ENCODE measurements at regions not wholly inside any gene's neighbourhood (a gene's known extent, or its start where the extent isn't known, plus 50 kb on each side); places are given as distances from the start of the nearest gene placed in this dataset.

DNA sequence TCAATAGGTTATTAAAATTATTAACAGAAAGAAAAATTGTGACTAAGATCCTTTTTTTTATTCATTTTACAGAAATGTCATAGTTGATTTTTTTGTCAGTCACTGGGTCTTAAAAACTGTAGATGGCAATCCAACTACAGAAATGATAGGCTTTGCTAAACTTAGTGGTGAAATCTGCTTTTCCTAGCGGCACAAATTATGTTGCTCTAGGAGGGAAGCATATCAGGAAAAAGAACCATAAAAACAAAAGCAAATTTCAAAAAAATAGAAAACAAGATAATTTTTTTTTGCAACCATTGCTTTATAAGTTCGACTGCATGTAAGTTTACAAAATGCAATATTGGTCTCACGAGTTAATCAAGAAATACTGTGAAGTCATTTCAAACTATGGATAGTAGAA is 443.5 kb upstream of the IGFBP7 start:
- ChIA-PET CTCF (no interaction called here), POLR2A (no interaction called here)
- dilution Hi-C loops (cut with MboI; ENCODE audit: extremely low pct_ligation_motif_present, low sequenced_read_pairs): no loop called here
- FAIRE-seq (no peak), DNase-seq (ENCODE audit: low read depth, low spot score) (no peak)
- H3K4me1 ChIP-seq (ENCODE audit: control insufficient read depth, extremely low read depth, insufficient read depth, low read length): no peaks in the 10 kb centered on the region
- intact Hi-C loops (cut with micrococcal nuclease): no loop called here
- no peak overlapping the region for H3K9ac ChIP-seq (replicated peaks; ENCODE audit: extremely low read depth, insufficient read depth, low read length)
- no peak overlapping the region for H3K27ac ChIP-seq (ENCODE audit: insufficient read depth, low read depth, low read length)
- H3K79me2 ChIP-seq (ENCODE audit: control insufficient read depth, insufficient read depth, low read length): no peaks in the 10 kb centered on the region
- no peaks in the 10 kb centered on the region for H3K27me3 ChIP-seq (ENCODE audit: control insufficient read depth in 2 of 2, insufficient read depth in 2 of 2, low read length in 2 of 2)
- H4K20me1 ChIP-seq (replicated peaks; ENCODE audit: control insufficient read depth, extremely low read depth, insufficient read depth, low read length): no peaks in the 10 kb centered on the region
- no TSS peak for BruUV-seq (replicated peaks)
- no peak overlapping the region for H2AFZ ChIP-seq (ENCODE audit: low read depth, low read length)
- no peaks in the 10 kb centered on the region for H3K36me3 ChIP-seq (ENCODE audit: control insufficient read depth in 2 of 2, extremely low read depth in 1 of 2, insufficient read depth in 2 of 2, low read length in 2 of 2)
- TF ChIP-seq MAX (IDR thresholded peaks at IDR 0.05; ENCODE audit: insufficient read depth, insufficient read length): no peak
- TF ChIP-seq, protein P1, sequence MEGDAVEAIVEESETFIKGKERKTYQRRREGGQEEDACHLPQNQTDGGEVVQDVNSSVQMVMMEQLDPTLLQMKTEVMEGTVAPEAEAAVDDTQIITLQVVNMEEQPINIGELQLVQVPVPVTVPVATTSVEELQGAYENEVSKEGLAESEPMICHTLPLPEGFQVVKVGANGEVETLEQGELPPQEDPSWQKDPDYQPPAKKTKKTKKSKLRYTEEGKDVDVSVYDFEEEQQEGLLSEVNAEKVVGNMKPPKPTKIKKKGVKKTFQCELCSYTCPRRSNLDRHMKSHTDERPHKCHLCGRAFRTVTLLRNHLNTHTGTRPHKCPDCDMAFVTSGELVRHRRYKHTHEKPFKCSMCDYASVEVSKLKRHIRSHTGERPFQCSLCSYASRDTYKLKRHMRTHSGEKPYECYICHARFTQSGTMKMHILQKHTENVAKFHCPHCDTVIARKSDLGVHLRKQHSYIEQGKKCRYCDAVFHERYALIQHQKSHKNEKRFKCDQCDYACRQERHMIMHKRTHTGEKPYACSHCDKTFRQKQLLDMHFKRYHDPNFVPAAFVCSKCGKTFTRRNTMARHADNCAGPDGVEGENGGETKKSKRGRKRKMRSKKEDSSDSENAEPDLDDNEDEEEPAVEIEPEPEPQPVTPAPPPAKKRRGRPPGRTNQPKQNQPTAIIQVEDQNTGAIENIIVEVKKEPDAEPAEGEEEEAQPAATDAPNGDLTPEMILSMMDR (IDR thresholded peaks at IDR 0.05; ENCODE audit: extremely low read depth in 1 of 2, insufficient read depth in 1 of 2, low read depth in 1 of 2, low read length in 2 of 2): no peak
- no peak for TF ChIP-seq JUN (IDR thresholded peaks at IDR 0.05; ENCODE audit: borderline replicate concordance, insufficient read depth, insufficient read length, low read depth)
- TF ChIP-seq MYC (IDR thresholded peaks at IDR 0.05; ENCODE audit: low read depth, low read length): no peak
- no peaks in the 10 kb centered on the region for H3K9me1 ChIP-seq (replicated peaks; ENCODE audit: control insufficient read depth, extremely low read depth, insufficient read depth, low read length)
- H3K9me3 ChIP-seq (replicated peaks; ENCODE audit: control insufficient read depth, insufficient read depth, low read length): no peaks in the 10 kb centered on the region
- no peak overlapping the region for H3K4me3 ChIP-seq (replicated peaks in 1 of 3; ENCODE audit: insufficient read depth in 1 of 3, low read depth in 1 of 3, low read length in 3 of 3)
- H3K4me2 ChIP-seq (ENCODE audit: insufficient read depth, low read length): no peak overlapping the region

- H3K27ac ChIP-seq (ENCODE audit: insufficient read depth, low read depth, low read length): no peak overlapping the region
- FAIRE-seq: no peak
- no peaks in the 10 kb centered on the region for H3K27me3 ChIP-seq (ENCODE audit: control insufficient read depth in 2 of 2, insufficient read depth in 2 of 2, low read length in 2 of 2)
- DNase-seq (ENCODE audit: low read depth, low spot score): no peak
- intact Hi-C loops (cut with micrococcal nuclease): no loop called here
- no peak overlapping the region for H3K9ac ChIP-seq (replicated peaks; ENCODE audit: extremely low read depth, insufficient read depth, low read length)
- no peaks in the 10 kb centered on the region for H4K20me1 ChIP-seq (replicated peaks; ENCODE audit: control insufficient read depth, extremely low read depth, insufficient read depth, low read length)
- TF ChIP-seq, protein P1 (IDR thresholded peaks at IDR 0.05; ENCODE audit: extremely low read depth in 1 of 2, insufficient read depth in 1 of 2, low read depth in 1 of 2, low read length in 2 of 2): no peak
- TF ChIP-seq POLR2AphosphoS5 (IDR thresholded peaks at IDR 0.05; ENCODE audit: insufficient read depth, low read depth, low read length) (no peak), FOS (IDR thresholded peaks at IDR 0.05; ENCODE audit: borderline replicate concordance, insufficient read depth, low read length) (no peak), MYC (IDR thresholded peaks at IDR 0.05; ENCODE audit: low read depth, low read length) (no peak), GATA2 (IDR thresholded peaks at IDR 0.05; ENCODE audit: insufficient read depth, insufficient read length, low read depth, low read length) (no peak), POLR2A (IDR thresholded peaks at IDR 0.05; ENCODE audit: low read depth, low read length) (no peak), EZH2 (IDR thresholded peaks at IDR 0.05; ENCODE audit: borderline replicate concordance, low read depth, low read length, severe bottlenecking) (no peak), MAX (IDR thresholded peaks at IDR 0.05; ENCODE audit: insufficient read depth, insufficient read length) (no peak), JUN (IDR thresholded peaks at IDR 0.05; ENCODE audit: borderline replicate concordance, insufficient read depth, insufficient read length, low read depth) (no peak)
- no peaks in the 10 kb centered on the region for H3K9me1 ChIP-seq (replicated peaks; ENCODE audit: control insufficient read depth, extremely low read depth, insufficient read depth, low read length)
- POLR2A ChIA-PET: no interaction called here
- BruUV-seq (replicated peaks): no TSS peak
- no peaks in the 10 kb centered on the region for H3K4me1 ChIP-seq (ENCODE audit: control insufficient read depth, extremely low read depth, insufficient read depth, low read length)
- H3K36me3 ChIP-seq (ENCODE audit: control insufficient read depth in 2 of 2, extremely low read depth in 1 of 2, insufficient read depth in 2 of 2, low read length in 2 of 2): no peaks in the 10 kb centered on the region
- H3K9me3 ChIP-seq (replicated peaks; ENCODE audit: control insufficient read depth, insufficient read depth, low read length): no peaks in the 10 kb centered on the region
- dilution Hi-C loops (cut with MboI; ENCODE audit: extremely low pct_ligation_motif_present, low sequenced_read_pairs): no loop called here
- H3K4me3 ChIP-seq (replicated peaks in 1 of 3; ENCODE audit: insufficient read depth in 1 of 3, low read depth in 1 of 3, low read length in 3 of 3): no peak overlapping the region
- H3K79me2 ChIP-seq (ENCODE audit: control insufficient read depth, insufficient read depth, low read length): no peaks in the 10 kb centered on the region
- H3K4me2 ChIP-seq (ENCODE audit: insufficient read depth, low read length): no peak overlapping the region
- H2AFZ ChIP-seq (ENCODE audit: low read depth, low read length): no peak overlapping the region
- CTCF ChIA-PET: no interaction called here
Measured at GRCh38 chr4:57550198-57550597, 440.0 kb upstream of the IGFBP7 start.

Measured in endothelial cell of umbilical vein (primary cell).